HCT116 (cell line): ENCODE measurements at regions not wholly inside any gene's neighbourhood (a gene's known extent, or its start where the extent isn't known, plus 50 kb on each side); places are given as distances from the start of the nearest gene placed in this dataset.

Experiments
- ATAC-seq: fragments of 200-7000 bp; cut with Tn5 transposase; 2 replicates; pipeline ENCODE4 v1.9.1; 2020; ENCODE audit warnings: mild to moderate bottlenecking, moderate library complexity
- BruUV-seq: library from RNA; stranded (reverse); fragments of 400-500 nt; replicated peaks from 2 replicates; lab custom pipeline; 2021; lab: Mats Ljungman, UMichigan
- CTCF ChIA-PET: fragments of 300-600 bp; sonication (Branson Sonifier 250); formaldehyde crosslinking; loops from one replicate; lab custom pipeline; 2021; ENCODE audit warnings: antibody characterized with exemption; lab: Charles Lee
- POLR2A ChIA-PET: fragments of 300-600, 350-600 bp; sonication (Branson Sonifier 250); formaldehyde crosslinking; loops from one replicate; lab custom pipeline; 2021; ENCODE audit warnings: antibody characterized with exemption; lab: Charles Lee
- RAD21 ChIA-PET, 2 experiments: fragments of 300-600 bp; sonication (Branson Sonifier 250); formaldehyde crosslinking; loops; one replicate each; lab custom pipeline; 2023; ENCODE audit warnings: low total read pairs in 2 of 2; ENCODE audit not compliant: uncharacterized antibody in 2 of 2, unreplicated experiment in 2 of 2, low non-redundant PET in 1 of 2; lab: Charles Lee
- DNase-seq: peaks from one replicate; pipeline ENCODE4 v3.0.0-alpha.2; 2010; ENCODE audit warnings: low read depth, low spot score
- H2AFZ ChIP-seq: fragments of 200-600 bp; shearing (Covaris generic), sonication (generic); 2 replicates; pipeline ENCODE4 v1.6.1; 2017; ENCODE audit warnings: low read depth, mixed run types, mixed read lengths, antibody characterized with exemption, low read length; ENCODE audit not compliant: poor library complexity, severe bottlenecking
- H3K27ac ChIP-seq: 2 replicates; pipeline ENCODE4 v1.5.1; 2012; ENCODE audit warnings: low read depth, low read length
- H3K27me3 ChIP-seq: fragments of 200-600 bp; sonication (generic); 2 replicates; pipeline ENCODE4 v1.6.1; 2016; ENCODE audit warnings: mixed run types, low read length, mixed read lengths; ENCODE audit not compliant: insufficient read depth
- H3K36me3 ChIP-seq, 2 experiments: fragments of 200-500 bp in 1 of 2; fragments of 200-600 bp in 1 of 2; sonication (Bioruptor generic) in 1 of 2; sonication (generic) in 1 of 2; 2 replicates each; pipeline versions ENCODE4 v1.5.1 to v1.6.1; 2014 to 2016; ENCODE audit warnings: low read length in 2 of 2, inconsistent platforms in 1 of 2, mixed read lengths in 1 of 2, mixed run types in 1 of 2; ENCODE audit not compliant: insufficient read depth in 2 of 2, control insufficient read depth in 1 of 2
- H3K4me1 ChIP-seq, 2 experiments: fragments of 200-600 bp in 1 of 2; sonication (generic) in 1 of 2; 2 replicates each; pipeline versions ENCODE4 v1.5.1 to v1.6.1; 2012 to 2017; ENCODE audit warnings: low read length in 2 of 2, inconsistent platforms in 1 of 2, mild to moderate bottlenecking in 1 of 2, mixed read lengths in 1 of 2, mixed run types in 1 of 2, moderate library complexity in 1 of 2; ENCODE audit not compliant: insufficient read depth in 2 of 2, control insufficient read depth in 1 of 2
- H3K4me2 ChIP-seq: fragments of 200-600 bp; sonication (generic); 2 replicates; pipeline ENCODE4 v1.6.1; 2017; ENCODE audit warnings: mixed run types, low read length, mixed read lengths
- H3K4me3 ChIP-seq, 2 experiments: fragments of 200-600 bp in 1 of 2; sonication (generic) in 1 of 2; replicated peaks in 1 of 2; 2 replicates each; pipeline ENCODE4 v1.5.1; 2011 to 2016; ENCODE audit warnings: low read length in 2 of 2, control low read depth in 1 of 2, low read depth in 1 of 2, mild to moderate bottlenecking in 1 of 2, mixed read lengths in 1 of 2, mixed run types in 1 of 2
- H3K79me2 ChIP-seq: fragments of 200-600 bp; sonication (generic); 2 replicates; pipeline ENCODE4 v1.6.1; 2017; ENCODE audit warnings: mild to moderate bottlenecking, mixed run types, low read length, moderate library complexity, mixed read lengths; ENCODE audit not compliant: insufficient read depth
- H3K9ac ChIP-seq: fragments of 200-600 bp; sonication (generic); 2 replicates; pipeline ENCODE4 v1.6.1; 2016; ENCODE audit warnings: low read length, mixed read lengths
- H3K9me2 ChIP-seq: fragments of 200-600 bp; sonication (generic), shearing (Covaris generic); 2 replicates; pipeline ENCODE4 v1.6.1; 2017; ENCODE audit warnings: mixed run types, mild to moderate bottlenecking, moderate library complexity; ENCODE audit not compliant: insufficient read depth
- H3K9me3 ChIP-seq, 2 experiments: fragments of 200-500 bp in 1 of 2; fragments of 200-600 bp in 1 of 2; sonication (Bioruptor generic) in 1 of 2; sonication (generic) in 1 of 2; 2 replicates each; pipeline ENCODE4 v1.6.1; 2014 to 2017; ENCODE audit warnings: low read length in 2 of 2, mixed read lengths in 2 of 2, inconsistent platforms in 1 of 2, low read depth in 1 of 2, mild to moderate bottlenecking in 1 of 2, mixed run types in 1 of 2, moderate library complexity in 1 of 2; ENCODE audit not compliant: control insufficient read depth in 1 of 2, insufficient read depth in 1 of 2
- H4K20me1 ChIP-seq: fragments of 200-600 bp; sonication (generic), shearing (Covaris generic); 2 replicates; pipeline ENCODE4 v1.6.1; 2017; ENCODE audit warnings: mixed run types, mild to moderate bottlenecking, moderate library complexity; ENCODE audit not compliant: insufficient read depth
- CEBPB ChIP-seq: IDR thresholded peaks from 2 replicates; pipeline ENCODE4 v1.6.1; 2012; ENCODE audit warnings: low read depth
- EGR1 ChIP-seq: IDR thresholded peaks from 2 replicates; pipeline ENCODE4 v1.6.1; 2012; ENCODE audit warnings: low read depth
- EZH2 ChIP-seq: fragments of 200-600 bp; sonication (generic); IDR thresholded peaks from 2 replicates; pipeline ENCODE4 v1.6.1; 2017; ENCODE audit warnings: antibody characterized with exemption, mixed run types
- EZH2phosphoT487 ChIP-seq: fragments of 200-600 bp; IDR thresholded peaks from 2 replicates; pipeline ENCODE4 v1.6.1; 2018; ENCODE audit warnings: antibody characterized with exemption, borderline replicate concordance
- FOSL1 ChIP-seq: IDR thresholded peaks from 2 replicates; pipeline ENCODE4 v1.6.1; 2012; ENCODE audit warnings: low read depth
- JUND ChIP-seq: IDR thresholded peaks from 2 replicates; pipeline ENCODE4 v1.6.1; 2012
- POLR2A ChIP-seq: IDR thresholded peaks from 2 replicates; pipeline ENCODE4 v1.7.0; 2011; ENCODE audit warnings: borderline replicate concordance; ENCODE audit not compliant: insufficient read depth, insufficient read length; ENCODE audit errors: extremely low read depth
- POLR2AphosphoS5 ChIP-seq: IDR thresholded peaks from 2 replicates; pipeline ENCODE4 v1.6.1; 2011; ENCODE audit warnings: mild to moderate bottlenecking, low read depth, low read length, moderate library complexity
- RAD21 ChIP-seq: IDR thresholded peaks from 2 replicates; pipeline ENCODE4 v1.6.1; 2012; ENCODE audit warnings: low read depth, mild to moderate bottlenecking
- SP1 ChIP-seq: IDR thresholded peaks from 2 replicates; pipeline ENCODE4 v1.6.1; 2012; ENCODE audit warnings: low read depth
- SRF ChIP-seq: IDR thresholded peaks from 2 replicates; pipeline ENCODE4 v1.6.1; 2012; ENCODE audit warnings: low read depth
- TCF7L2 ChIP-seq: IDR thresholded peaks from 2 replicates; pipeline ENCODE4 v1.7.0; 2011; ENCODE audit warnings: borderline replicate concordance, inconsistent platforms; ENCODE audit not compliant: insufficient read depth, insufficient read length; ENCODE audit errors: extremely low read depth
- YY1 ChIP-seq: IDR thresholded peaks from 2 replicates; pipeline ENCODE4 v1.6.1; 2011; ENCODE audit warnings: low read length, low read depth, moderate library complexity, mild to moderate bottlenecking; ENCODE audit not compliant: insufficient replicate concordance; ENCODE audit errors: extremely low read depth
- ZNF274 ChIP-seq: fragments of 200-500 bp; sonication (Bioruptor generic); IDR thresholded peaks from 2 replicates; pipeline ENCODE4 v1.6.1; 2014; ENCODE audit warnings: mild to moderate bottlenecking, low read depth, low read length, inconsistent platforms
- intact Hi-C: fragments of 100-400 bp; cut with micrococcal nuclease; formaldehyde crosslinking; loops from 2 replicates; pipeline ENCODE4 v1.10.0; 2022
- TF ChIP-seq, protein P1 (sequence below), 3 experiments: fragments of 200-600 bp in 1 of 3; sonication (generic) in 1 of 3; IDR thresholded peaks in 2 of 3; conservative IDR thresholded peaks in 1 of 3; 2 replicates each; pipeline ENCODE4 v1.5.1; 2012 to 2017; ENCODE audit warnings: low read depth in 2 of 3, low read length in 2 of 3, antibody characterized with exemption in 1 of 3, borderline replicate concordance in 1 of 3, control low read depth in 1 of 3, mild to moderate bottlenecking in 1 of 3, mixed read lengths in 1 of 3, mixed run types in 1 of 3, moderate library complexity in 1 of 3; ENCODE audit not compliant: insufficient read depth in 1 of 3
- TF ChIP-seq, protein P2 (sequence below): IDR thresholded peaks from 2 replicates; pipeline ENCODE4 v1.6.1; 2012
- TF ChIP-seq, protein P3 (sequence below): IDR thresholded peaks from 2 replicates; pipeline ENCODE4 v1.6.1; 2012; ENCODE audit warnings: low read depth
- TF ChIP-seq, protein P4 (sequence below): IDR thresholded peaks from 2 replicates; pipeline ENCODE4 v1.6.1; 2012

DNA sequence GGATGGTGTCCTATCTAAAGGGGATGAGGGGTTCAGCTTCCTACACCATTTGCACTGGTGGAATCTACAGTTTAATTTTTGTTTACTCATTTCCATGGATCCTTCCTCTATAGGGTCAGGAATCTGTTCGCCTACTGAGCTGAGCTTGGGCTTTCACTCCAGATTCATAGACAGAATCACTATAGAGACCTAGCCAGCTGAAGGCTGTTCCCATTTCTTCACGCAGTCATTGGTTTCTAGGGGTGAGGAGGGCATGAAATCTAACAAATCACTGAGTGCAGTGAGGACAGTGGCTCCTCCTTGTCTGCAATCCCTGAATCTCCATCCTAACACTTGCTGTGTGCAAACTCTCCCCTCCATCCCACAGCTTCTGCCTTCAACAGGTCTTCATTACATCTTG lies 578.5 kb downstream of the TSN start:
- POLR2A ChIA-PET, result no interaction called here
- intact Hi-C loops, result no loop called here
- no peaks in the 10 kb centered on the region for H4K20me1 ChIP-seq
- CTCF ChIA-PET, result no interaction called here
- DNase-seq (no peak), ATAC-seq (no peak)
- H3K9ac ChIP-seq, result no peak overlapping the region
- no peak overlapping the region for H2AFZ ChIP-seq
- no peaks in the 10 kb centered on the region for H3K4me1 ChIP-seq
- RAD21 ChIA-PET, result no interaction called here
- BruUV-seq, result no TSS peak
- no peaks in the 10 kb centered on the region for H3K9me2 ChIP-seq
- TF ChIP-seq TCF7L2, result no peak
- TF ChIP-seq ZNF274, result no peak
- TF ChIP-seq FOSL1, result no peak
- TF ChIP-seq, protein P1, sequence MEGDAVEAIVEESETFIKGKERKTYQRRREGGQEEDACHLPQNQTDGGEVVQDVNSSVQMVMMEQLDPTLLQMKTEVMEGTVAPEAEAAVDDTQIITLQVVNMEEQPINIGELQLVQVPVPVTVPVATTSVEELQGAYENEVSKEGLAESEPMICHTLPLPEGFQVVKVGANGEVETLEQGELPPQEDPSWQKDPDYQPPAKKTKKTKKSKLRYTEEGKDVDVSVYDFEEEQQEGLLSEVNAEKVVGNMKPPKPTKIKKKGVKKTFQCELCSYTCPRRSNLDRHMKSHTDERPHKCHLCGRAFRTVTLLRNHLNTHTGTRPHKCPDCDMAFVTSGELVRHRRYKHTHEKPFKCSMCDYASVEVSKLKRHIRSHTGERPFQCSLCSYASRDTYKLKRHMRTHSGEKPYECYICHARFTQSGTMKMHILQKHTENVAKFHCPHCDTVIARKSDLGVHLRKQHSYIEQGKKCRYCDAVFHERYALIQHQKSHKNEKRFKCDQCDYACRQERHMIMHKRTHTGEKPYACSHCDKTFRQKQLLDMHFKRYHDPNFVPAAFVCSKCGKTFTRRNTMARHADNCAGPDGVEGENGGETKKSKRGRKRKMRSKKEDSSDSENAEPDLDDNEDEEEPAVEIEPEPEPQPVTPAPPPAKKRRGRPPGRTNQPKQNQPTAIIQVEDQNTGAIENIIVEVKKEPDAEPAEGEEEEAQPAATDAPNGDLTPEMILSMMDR (IDR thresholded peaks at IDR 0.05 in 2 of 3, conservative IDR thresholded peaks at IDR 0.05 in 1 of 3; ENCODE audit: borderline replicate concordance in 1 of 3, insufficient read depth in 1 of 3, low read depth in 2 of 3, low read length in 2 of 3), result no peak
- TF ChIP-seq CEBPB, result no peak
- no peak for TF ChIP-seq POLR2AphosphoS5
- no peak for TF ChIP-seq EGR1
- TF ChIP-seq SP1, result no peak
- no peak for TF ChIP-seq YY1
- TF ChIP-seq POLR2A, result no peak
- TF ChIP-seq EZH2, result no peak
- TF ChIP-seq SRF, result no peak
- no peak for TF ChIP-seq EZH2phosphoT487
- TF ChIP-seq, protein P2, sequence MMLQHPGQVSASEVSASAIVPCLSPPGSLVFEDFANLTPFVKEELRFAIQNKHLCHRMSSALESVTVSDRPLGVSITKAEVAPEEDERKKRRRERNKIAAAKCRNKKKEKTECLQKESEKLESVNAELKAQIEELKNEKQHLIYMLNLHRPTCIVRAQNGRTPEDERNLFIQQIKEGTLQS, result no peak
- no peak for TF ChIP-seq RAD21
- TF ChIP-seq JUND, result no peak
- TF ChIP-seq, protein P3, sequence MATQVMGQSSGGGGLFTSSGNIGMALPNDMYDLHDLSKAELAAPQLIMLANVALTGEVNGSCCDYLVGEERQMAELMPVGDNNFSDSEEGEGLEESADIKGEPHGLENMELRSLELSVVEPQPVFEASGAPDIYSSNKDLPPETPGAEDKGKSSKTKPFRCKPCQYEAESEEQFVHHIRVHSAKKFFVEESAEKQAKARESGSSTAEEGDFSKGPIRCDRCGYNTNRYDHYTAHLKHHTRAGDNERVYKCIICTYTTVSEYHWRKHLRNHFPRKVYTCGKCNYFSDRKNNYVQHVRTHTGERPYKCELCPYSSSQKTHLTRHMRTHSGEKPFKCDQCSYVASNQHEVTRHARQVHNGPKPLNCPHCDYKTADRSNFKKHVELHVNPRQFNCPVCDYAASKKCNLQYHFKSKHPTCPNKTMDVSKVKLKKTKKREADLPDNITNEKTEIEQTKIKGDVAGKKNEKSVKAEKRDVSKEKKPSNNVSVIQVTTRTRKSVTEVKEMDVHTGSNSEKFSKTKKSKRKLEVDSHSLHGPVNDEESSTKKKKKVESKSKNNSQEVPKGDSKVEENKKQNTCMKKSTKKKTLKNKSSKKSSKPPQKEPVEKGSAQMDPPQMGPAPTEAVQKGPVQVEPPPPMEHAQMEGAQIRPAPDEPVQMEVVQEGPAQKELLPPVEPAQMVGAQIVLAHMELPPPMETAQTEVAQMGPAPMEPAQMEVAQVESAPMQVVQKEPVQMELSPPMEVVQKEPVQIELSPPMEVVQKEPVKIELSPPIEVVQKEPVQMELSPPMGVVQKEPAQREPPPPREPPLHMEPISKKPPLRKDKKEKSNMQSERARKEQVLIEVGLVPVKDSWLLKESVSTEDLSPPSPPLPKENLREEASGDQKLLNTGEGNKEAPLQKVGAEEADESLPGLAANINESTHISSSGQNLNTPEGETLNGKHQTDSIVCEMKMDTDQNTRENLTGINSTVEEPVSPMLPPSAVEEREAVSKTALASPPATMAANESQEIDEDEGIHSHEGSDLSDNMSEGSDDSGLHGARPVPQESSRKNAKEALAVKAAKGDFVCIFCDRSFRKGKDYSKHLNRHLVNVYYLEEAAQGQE, result no peak
- TF ChIP-seq, protein P4, sequence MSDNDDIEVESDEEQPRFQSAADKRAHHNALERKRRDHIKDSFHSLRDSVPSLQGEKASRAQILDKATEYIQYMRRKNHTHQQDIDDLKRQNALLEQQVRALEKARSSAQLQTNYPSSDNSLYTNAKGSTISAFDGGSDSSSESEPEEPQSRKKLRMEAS, result no peak
- H3K27me3 ChIP-seq, result no peaks in the 10 kb centered on the region
- no peak overlapping the region for H3K4me2 ChIP-seq
- no peaks in the 10 kb centered on the region for H3K36me3 ChIP-seq
- H3K9me3 ChIP-seq, result no peaks in the 10 kb centered on the region
- no peaks in the 10 kb centered on the region for H3K79me2 ChIP-seq
- no peak overlapping the region for H3K27ac ChIP-seq
- H3K4me3 ChIP-seq, result no peak overlapping the region
